IMR-90 (cell line): ENCODE measurements at regions not wholly inside any gene's neighbourhood (a gene's known extent, or its start where the extent isn't known, plus 50 kb on each side); places are given as distances from the start of the nearest gene placed in this dataset.

Experiments used
- BHLHE40 ChIP-seq: fragments of 150-350 bp; IDR thresholded peaks from 2 replicates; pipeline ENCODE4 v1.6.1; 2016; ENCODE audit warnings: mild to moderate bottlenecking, low read depth, low read length
- CEBPB ChIP-seq: IDR thresholded peaks from 2 replicates; pipeline ENCODE4 v1.6.1; 2012; ENCODE audit warnings: low read depth, low read length, improper control_type of control experiment
- CHD1 ChIP-seq: IDR thresholded peaks from 2 replicates; pipeline ENCODE4 v1.6.1; 2012; ENCODE audit warnings: low read depth, low read length, improper control_type of control experiment
- MAFK ChIP-seq: IDR thresholded peaks from 2 replicates; pipeline ENCODE4 v1.6.1; 2012; ENCODE audit warnings: low read depth, low read length, improper control_type of control experiment
- NFE2L2 ChIP-seq: fragments of 150-350 bp; IDR thresholded peaks from 2 replicates; pipeline ENCODE4 v1.6.1; 2016; ENCODE audit warnings: low read depth, mild to moderate bottlenecking, low read length
- POLR2A ChIP-seq: IDR thresholded peaks from 2 replicates; pipeline ENCODE4 v1.6.1; 2012; ENCODE audit warnings: mild to moderate bottlenecking, low read depth, low read length
- RAD21 ChIP-seq: IDR thresholded peaks from 2 replicates; pipeline ENCODE4 v1.6.1; 2012; ENCODE audit warnings: low read length, improper control_type of control experiment
- RCOR1 ChIP-seq: IDR thresholded peaks from 2 replicates; pipeline ENCODE4 v1.6.1; 2012; ENCODE audit warnings: mild to moderate bottlenecking, low read length, improper control_type of control experiment; ENCODE audit not compliant: insufficient replicate concordance
- RFX5 ChIP-seq: IDR thresholded peaks from 2 replicates; pipeline ENCODE4 v1.8.0; 2012; ENCODE audit warnings: low read depth, mild to moderate bottlenecking, low read length, moderate library complexity
- SMC3 ChIP-seq: fragments of 150-350 bp; IDR thresholded peaks from 2 replicates; pipeline ENCODE4 v1.6.1; 2016; ENCODE audit warnings: low read depth, mild to moderate bottlenecking, antibody characterized with exemption, low read length, moderate library complexity
- TF ChIP-seq, protein P1 (sequence below): fragments of 150-350 bp; IDR thresholded peaks from 2 replicates; pipeline ENCODE4 v1.6.1; 2017; ENCODE audit warnings: mild to moderate bottlenecking, antibody characterized with exemption, low read length, low read depth
- TF ChIP-seq, protein P2 (sequence below): conservative IDR thresholded peaks from 2 replicates; pipeline ENCODE4 v1.5.1; 2012; ENCODE audit warnings: mild to moderate bottlenecking, low read depth, low read length, improper control_type of control experiment
- TF ChIP-seq, protein P3 (sequence below): fragments of 150-350 bp; IDR thresholded peaks from 2 replicates; pipeline ENCODE4 v1.6.1; 2016; ENCODE audit warnings: low read depth, mild to moderate bottlenecking, low read length, moderate library complexity, borderline replicate concordance

GRCh38 chr3:110680450-110680849 lies 391.2 kb upstream of the NECTIN3 start:
- TF ChIP-seq, protein P1, sequence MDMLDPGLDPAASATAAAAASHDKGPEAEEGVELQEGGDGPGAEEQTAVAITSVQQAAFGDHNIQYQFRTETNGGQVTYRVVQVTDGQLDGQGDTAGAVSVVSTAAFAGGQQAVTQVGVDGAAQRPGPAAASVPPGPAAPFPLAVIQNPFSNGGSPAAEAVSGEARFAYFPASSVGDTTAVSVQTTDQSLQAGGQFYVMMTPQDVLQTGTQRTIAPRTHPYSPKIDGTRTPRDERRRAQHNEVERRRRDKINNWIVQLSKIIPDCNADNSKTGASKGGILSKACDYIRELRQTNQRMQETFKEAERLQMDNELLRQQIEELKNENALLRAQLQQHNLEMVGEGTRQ, result no peak
- TF ChIP-seq MAFK (no peak), RAD21 (no peak), SMC3 (no peak), POLR2A (no peak), RFX5 (no peak), RCOR1 (no peak), CHD1 (no peak), NFE2L2 (no peak), BHLHE40 (no peak), CEBPB (no peak)
- TF ChIP-seq, protein P2, sequence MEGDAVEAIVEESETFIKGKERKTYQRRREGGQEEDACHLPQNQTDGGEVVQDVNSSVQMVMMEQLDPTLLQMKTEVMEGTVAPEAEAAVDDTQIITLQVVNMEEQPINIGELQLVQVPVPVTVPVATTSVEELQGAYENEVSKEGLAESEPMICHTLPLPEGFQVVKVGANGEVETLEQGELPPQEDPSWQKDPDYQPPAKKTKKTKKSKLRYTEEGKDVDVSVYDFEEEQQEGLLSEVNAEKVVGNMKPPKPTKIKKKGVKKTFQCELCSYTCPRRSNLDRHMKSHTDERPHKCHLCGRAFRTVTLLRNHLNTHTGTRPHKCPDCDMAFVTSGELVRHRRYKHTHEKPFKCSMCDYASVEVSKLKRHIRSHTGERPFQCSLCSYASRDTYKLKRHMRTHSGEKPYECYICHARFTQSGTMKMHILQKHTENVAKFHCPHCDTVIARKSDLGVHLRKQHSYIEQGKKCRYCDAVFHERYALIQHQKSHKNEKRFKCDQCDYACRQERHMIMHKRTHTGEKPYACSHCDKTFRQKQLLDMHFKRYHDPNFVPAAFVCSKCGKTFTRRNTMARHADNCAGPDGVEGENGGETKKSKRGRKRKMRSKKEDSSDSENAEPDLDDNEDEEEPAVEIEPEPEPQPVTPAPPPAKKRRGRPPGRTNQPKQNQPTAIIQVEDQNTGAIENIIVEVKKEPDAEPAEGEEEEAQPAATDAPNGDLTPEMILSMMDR, result no peak
- TF ChIP-seq, protein P3, sequence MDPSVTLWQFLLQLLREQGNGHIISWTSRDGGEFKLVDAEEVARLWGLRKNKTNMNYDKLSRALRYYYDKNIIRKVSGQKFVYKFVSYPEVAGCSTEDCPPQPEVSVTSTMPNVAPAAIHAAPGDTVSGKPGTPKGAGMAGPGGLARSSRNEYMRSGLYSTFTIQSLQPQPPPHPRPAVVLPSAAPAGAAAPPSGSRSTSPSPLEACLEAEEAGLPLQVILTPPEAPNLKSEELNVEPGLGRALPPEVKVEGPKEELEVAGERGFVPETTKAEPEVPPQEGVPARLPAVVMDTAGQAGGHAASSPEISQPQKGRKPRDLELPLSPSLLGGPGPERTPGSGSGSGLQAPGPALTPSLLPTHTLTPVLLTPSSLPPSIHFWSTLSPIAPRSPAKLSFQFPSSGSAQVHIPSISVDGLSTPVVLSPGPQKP, result no peak
